ENCODE measurements at regions not wholly inside any gene's neighbourhood (a gene's known extent, or its start where the extent isn't known, plus 50 kb on each side); places are given as distances from the start of the nearest gene placed in this dataset.

- TF ChIP-seq KIAA2018 (CRISPR knock-in tag; IDR thresholded peaks at IDR 0.05; ENCODE audit: borderline replicate concordance) (no peak), ZKSCAN8 (CRISPR knock-in tag; IDR thresholded peaks at IDR 0.05; ENCODE audit: borderline replicate concordance) (no peak), ZNF362 (CRISPR knock-in tag; IDR thresholded peaks at IDR 0.05; ENCODE audit: borderline replicate concordance) (no peak), HMG20A (CRISPR knock-in tag; IDR thresholded peaks at IDR 0.05; ENCODE audit: borderline replicate concordance) (no peak), ZNF713 (CRISPR knock-in tag; IDR thresholded peaks at IDR 0.05) (no peak), ARNT2 (CRISPR knock-in tag; IDR thresholded peaks at IDR 0.05; ENCODE audit: low read depth) (no peak), IKZF1 (IDR thresholded peaks at IDR 0.05) (no peak), HMGXB4 (CRISPR knock-in tag; IDR thresholded peaks at IDR 0.05; ENCODE audit: borderline replicate concordance in 1 of 2, low read depth in 1 of 2) (no peak), SYNCRIP (IDR thresholded peaks at IDR 0.05; ENCODE audit: insufficient read depth, low read depth, low read length) (no peak), KLF9 (CRISPR knock-in tag; IDR thresholded peaks at IDR 0.05; ENCODE audit: low read depth) (no peak)
Observed at GRCh38 chr13:60334310-60334709, 62.7 kb upstream of the TDRD3 start (continued).
